Uterus (tissue), 2 donors: ENCODE measurements at regions not wholly inside any gene's neighbourhood (a gene's known extent, or its start where the extent isn't known, plus 50 kb on each side); places are given as distances from the start of the nearest gene placed in this dataset.

Source experiments
- CTCF ChIP-seq, 4 experiments: fragments of 200-600 bp in 2 of 4; fragments of 450-650 bp in 2 of 4; sonication (generic) in 2 of 4; IDR thresholded peaks; one replicate each; pipeline ENCODE4 v1.5.1; 2016 to 2019; ENCODE audit warnings: antibody characterized with exemption in 4 of 4, mild to moderate bottlenecking in 2 of 4, moderate library complexity in 1 of 4
- POLR2A ChIP-seq, 2 donors: fragments of 450-650 bp; IDR thresholded peaks; one replicate each; pipeline ENCODE4 v1.6.1; 2016; ENCODE audit warnings: antibody characterized with exemption in 2 of 2, mild to moderate bottlenecking in 1 of 2, moderate library complexity in 1 of 2

DNA sequence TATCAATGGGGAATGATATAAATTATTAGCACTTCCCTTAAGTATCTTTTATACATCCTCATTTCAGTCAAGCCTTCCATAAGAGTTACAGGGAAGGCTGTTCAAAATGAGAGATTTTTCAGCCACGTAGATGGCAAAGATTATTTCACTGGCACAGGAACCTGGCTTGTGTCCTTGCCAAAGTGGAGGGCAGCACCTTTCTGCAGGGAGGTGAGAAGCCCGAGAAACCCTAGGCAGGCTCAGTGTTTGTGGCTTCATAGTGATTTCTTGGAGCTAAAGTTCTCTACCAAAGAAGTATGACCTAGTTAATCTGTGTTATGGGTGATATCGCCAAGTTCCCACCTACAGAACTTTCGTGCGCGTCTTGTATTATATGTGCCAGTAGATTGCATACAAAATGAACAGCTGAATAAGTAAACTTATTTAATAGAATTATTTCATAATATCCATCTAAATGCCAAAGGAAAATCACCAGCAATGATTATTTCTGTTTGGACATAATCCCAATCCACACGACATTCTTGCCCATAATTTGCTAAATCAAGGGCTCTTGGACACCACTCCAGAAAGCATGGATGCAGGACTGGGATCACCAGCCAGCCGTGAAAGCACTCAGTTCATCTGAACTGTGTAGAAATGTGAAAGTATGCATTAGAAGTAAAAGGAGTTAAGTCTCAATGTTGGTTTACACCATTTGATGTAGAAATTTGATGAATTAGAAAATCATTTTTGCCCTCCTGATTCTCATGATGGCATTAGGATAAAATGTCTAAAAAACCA lies 150.4 kb upstream of the RNF32 start:
- TF ChIP-seq CTCF (IDR thresholded peaks at IDR 0.05) (no peak), POLR2A (IDR thresholded peaks at IDR 0.05) (no peak)
